K562 (cell line): ENCODE measurements at regions not wholly inside any gene's neighbourhood (a gene's known extent, or its start where the extent isn't known, plus 50 kb on each side); places are given as distances from the start of the nearest gene placed in this dataset.

Experiments used
- DDX20 ChIP-seq: fragments of 450-650 bp; IDR thresholded peaks from 2 replicates; pipeline ENCODE4 v1.6.1; 2016; ENCODE audit warnings: missing genetic modification characterization, low read depth, mild to moderate bottlenecking, missing compliant biosample characterization, moderate library complexity
- ETV1 ChIP-seq: fragments of 450-650 bp; conservative IDR thresholded peaks from 2 replicates; pipeline ENCODE4 v1.6.1; 2016; ENCODE audit warnings: missing genetic modification characterization, control low read depth, low read depth, missing compliant biosample characterization
- FUS ChIP-seq: fragments of 200-400 bp; formaldehyde crosslinking; optimal IDR thresholded peaks from 2 replicates; pipeline ENCODE3; 2017; ENCODE audit warnings: low read depth, low read length
- ILK ChIP-seq: fragments of 450-650 bp; IDR thresholded peaks from 2 replicates; pipeline ENCODE4 v1.6.1; 2016; ENCODE audit warnings: missing genetic modification characterization, low read depth, mild to moderate bottlenecking, missing compliant biosample characterization, moderate library complexity, borderline replicate concordance
- LARP7 ChIP-seq: fragments of 450-650 bp; IDR thresholded peaks from 2 replicates; pipeline ENCODE4 v1.6.1; 2016
- MEF2D ChIP-seq: conservative IDR thresholded peaks from 2 replicates; pipeline ENCODE4 v1.6.1; 2016; ENCODE audit warnings: low read depth, missing genetic modification characterization, missing compliant biosample characterization
- NFE2L1 ChIP-seq: fragments of 450-650 bp; IDR thresholded peaks from 2 replicates; pipeline ENCODE4 v1.6.1; 2016; ENCODE audit warnings: missing genetic modification characterization, low read depth, mild to moderate bottlenecking, missing compliant biosample characterization, moderate library complexity, borderline replicate concordance
- NR1H2 ChIP-seq: sonication (generic); formaldehyde crosslinking; IDR thresholded peaks from 2 replicates; pipeline ENCODE4 v1.4.0; 2020; ENCODE audit warnings: mild to moderate bottlenecking, missing genetic modification reagents
- NR2C1 ChIP-seq, 2 experiments: fragments of 450-650 bp; IDR thresholded peaks; 2 replicates each; pipeline ENCODE4 v1.6.1; 2017; ENCODE audit warnings: mild to moderate bottlenecking in 2 of 2, antibody characterized with exemption in 1 of 2, inconsistent platforms in 1 of 2, missing compliant biosample characterization in 1 of 2, missing genetic modification characterization in 1 of 2
- SMAD1 ChIP-seq: fragments of 150-350 bp; IDR thresholded peaks from 2 replicates; pipeline ENCODE4 v1.6.1; 2014; ENCODE audit warnings: low read length, low read depth; ENCODE audit not compliant: partially characterized antibody
- TAF9B ChIP-seq: fragments of 450-650 bp; IDR thresholded peaks from 2 replicates; pipeline ENCODE4 v1.6.1; 2018; ENCODE audit warnings: mild to moderate bottlenecking; ENCODE audit not compliant: partially characterized antibody
- ZNF134 ChIP-seq: fragments of 250-450 bp; sonication (Bioruptor Pico); conservative IDR thresholded peaks from 2 replicates; pipeline ENCODE4 v1.4.0; 2020
- ZNF197 ChIP-seq: fragments of 200-800 bp; sonication (Bioruptor generic); IDR thresholded peaks from 2 replicates; pipeline ENCODE4 v1.6.1; 2016; ENCODE audit warnings: low read depth, missing genetic modification characterization, missing compliant biosample characterization
- ZNF311 ChIP-seq: fragments of 250-450 bp; sonication (Bioruptor Pico); IDR thresholded peaks from 2 replicates; pipeline ENCODE4 v1.4.0; 2020; ENCODE audit warnings: mild to moderate bottlenecking, moderate library complexity
- ZNF592 ChIP-seq: fragments of 450-650 bp; IDR thresholded peaks from 2 replicates; pipeline ENCODE4 v1.6.1; 2017; ENCODE audit warnings: antibody characterized with exemption, mild to moderate bottlenecking
- ZNF639 ChIP-seq, 2 experiments: fragments of 200-800 bp in 1 of 2; sonication (Bioruptor generic) in 1 of 2; sonication (generic) in 1 of 2; formaldehyde crosslinking in 1 of 2; IDR thresholded peaks in 1 of 2; conservative IDR thresholded peaks in 1 of 2; 2 replicates each; pipeline versions ENCODE4 v1.5.0 to v1.6.1; 2016 to 2020; ENCODE audit warnings: missing compliant biosample characterization in 1 of 2, missing genetic modification characterization in 1 of 2, missing genetic modification reagents in 1 of 2
- ZNF717 ChIP-seq: fragments of 250-450 bp; sonication (Bioruptor Pico); IDR thresholded peaks from 2 replicates; pipeline ENCODE4 v1.5.0; 2021
- TF ChIP-seq, protein P1 (sequence below): fragments of 450-650 bp; IDR thresholded peaks from 2 replicates; pipeline ENCODE4 v1.6.1; 2018; ENCODE audit not compliant: partially characterized antibody

GRCh38 chr11:34775417-34775888 lies 140.7 kb downstream of the APIP start (continued):
- TF ChIP-seq, protein P1, sequence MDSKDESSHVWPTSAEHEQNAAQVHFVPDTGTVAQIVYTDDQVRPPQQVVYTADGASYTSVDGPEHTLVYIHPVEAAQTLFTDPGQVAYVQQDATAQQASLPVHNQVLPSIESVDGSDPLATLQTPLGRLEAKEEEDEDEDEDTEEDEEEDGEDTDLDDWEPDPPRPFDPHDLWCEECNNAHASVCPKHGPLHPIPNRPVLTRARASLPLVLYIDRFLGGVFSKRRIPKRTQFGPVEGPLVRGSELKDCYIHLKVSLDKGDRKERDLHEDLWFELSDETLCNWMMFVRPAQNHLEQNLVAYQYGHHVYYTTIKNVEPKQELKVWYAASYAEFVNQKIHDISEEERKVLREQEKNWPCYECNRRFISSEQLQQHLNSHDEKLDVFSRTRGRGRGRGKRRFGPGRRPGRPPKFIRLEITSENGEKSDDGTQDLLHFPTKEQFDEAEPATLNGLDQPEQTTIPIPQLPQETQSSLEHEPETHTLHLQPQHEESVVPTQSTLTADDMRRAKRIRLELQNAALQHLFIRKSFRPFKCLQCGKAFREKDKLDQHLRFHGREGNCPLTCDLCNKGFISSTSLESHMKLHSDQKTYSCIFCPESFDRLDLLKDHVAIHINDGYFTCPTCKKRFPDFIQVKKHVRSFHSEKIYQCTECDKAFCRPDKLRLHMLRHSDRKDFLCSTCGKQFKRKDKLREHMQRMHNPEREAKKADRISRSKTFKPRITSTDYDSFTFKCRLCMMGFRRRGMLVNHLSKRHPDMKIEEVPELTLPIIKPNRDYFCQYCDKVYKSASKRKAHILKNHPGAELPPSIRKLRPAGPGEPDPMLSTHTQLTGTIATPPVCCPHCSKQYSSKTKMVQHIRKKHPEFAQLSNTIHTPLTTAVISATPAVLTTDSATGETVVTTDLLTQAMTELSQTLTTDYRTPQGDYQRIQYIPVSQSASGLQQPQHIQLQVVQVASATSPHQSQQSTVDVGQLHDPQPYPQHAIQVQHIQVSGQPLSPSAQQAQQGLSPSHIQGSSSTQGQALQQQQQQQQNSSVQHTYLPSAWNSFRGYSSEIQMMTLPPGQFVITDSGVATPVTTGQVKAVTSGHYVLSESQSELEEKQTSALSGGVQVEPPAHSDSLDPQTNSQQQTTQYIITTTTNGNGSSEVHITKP = no peak
- TF ChIP-seq NR2C1 (IDR thresholded peaks at IDR 0.05) = no peak
- TF ChIP-seq NR2C1 (tag; IDR thresholded peaks at IDR 0.05) = peak; percentile 79
- TF ChIP-seq DDX20 (tag) = peak; percentile 91
- peak; percentile 78; the same call in 1 of the 2 replicates for TF ChIP-seq ILK
- peak; percentile 66; the same call in 1 of the 2 replicates for TF ChIP-seq ZNF311
- peak in 1 of 2 experiments; percentile 66; a peak in 2 of 4 replicates for TF ChIP-seq ZNF639 (CRISPR knock-in tag; conservative IDR thresholded peaks at IDR 0.05 in 1 of 2, IDR thresholded peaks at IDR 0.05 in 1 of 2)
- TF ChIP-seq ZNF197 = 0 out of 2 replicates have a peak, but pooled peaks have one; percentile 34
- no peak for TF ChIP-seq ZNF717
- no peak for TF ChIP-seq ETV1
- no peak for TF ChIP-seq SMAD1
- TF ChIP-seq MEF2D (tag) = peak; percentile 70
- TF ChIP-seq ZNF134 = no peak
- peak; percentile 77 for TF ChIP-seq ZNF592
- TF ChIP-seq NFE2L1 (tag) = peak; percentile 9; the same call in 1 of the 2 replicates
- TF ChIP-seq NR1H2 (CRISPR knock-in tag) = no peak
- TF ChIP-seq FUS = no peak
- TF ChIP-seq LARP7 = no peak
- no peak for TF ChIP-seq TAF9B
